Thoracic aorta (tissue), 2 donors: ENCODE measurements at regions not wholly inside any gene's neighbourhood (a gene's known extent, or its start where the extent isn't known, plus 50 kb on each side); places are given as distances from the start of the nearest gene placed in this dataset.

Experiments used
- ATAC-seq: fragments of 150-250 bp; one replicate; pipeline ENCODE4 v1.8.0; 2017; ENCODE audit warnings: low read depth; ENCODE audit not compliant: insufficient number of reproducible peaks, low FRiP score
- DNase-seq: peaks from one replicate; pipeline ENCODE4 v3.0.0-alpha.2; 2020; ENCODE audit warnings: low spot score
- H3K27ac ChIP-seq, 2 donors: fragments of 200-600 bp; sonication (generic); 1 replicate in 1 of 2; 2 replicates in 1 of 2; pipeline ENCODE4 v1.5.1; 2016; ENCODE audit warnings: mild to moderate bottlenecking in 2 of 2, moderate library complexity in 2 of 2
- H3K27me3 ChIP-seq: fragments of 200-600 bp; sonication (generic); replicated peaks from 2 replicates; pipeline ENCODE4 v1.6.0; 2016; ENCODE audit warnings: mild to moderate bottlenecking; ENCODE audit not compliant: insufficient read depth
- H3K36me3 ChIP-seq: fragments of 200-600 bp; sonication (generic); one replicate; pipeline ENCODE4 v1.5.1; 2016
- H3K4me1 ChIP-seq, 2 donors: fragments of 200-600 bp; sonication (generic); 1 replicate in 1 of 2; 2 replicates in 1 of 2; pipeline versions ENCODE4 v1.5.1 to v1.6.0; 2016; ENCODE audit warnings: low read depth in 2 of 2, mild to moderate bottlenecking in 1 of 2; ENCODE audit not compliant: control insufficient read depth in 1 of 2
- H3K4me3 ChIP-seq: fragments of 200-600 bp; sonication (generic); 2 replicates; pipeline ENCODE4 v1.5.1; 2016; ENCODE audit warnings: mild to moderate bottlenecking
- H3K9me3 ChIP-seq: fragments of 200-600 bp; sonication (generic); 2 replicates; pipeline ENCODE4 v1.5.1; 2016
- TF ChIP-seq, protein P1 (sequence below): fragments of 200-600 bp; sonication (generic); IDR thresholded peaks from one replicate; pipeline ENCODE4 v1.5.1; 2019; ENCODE audit warnings: antibody characterized with exemption

DNA sequence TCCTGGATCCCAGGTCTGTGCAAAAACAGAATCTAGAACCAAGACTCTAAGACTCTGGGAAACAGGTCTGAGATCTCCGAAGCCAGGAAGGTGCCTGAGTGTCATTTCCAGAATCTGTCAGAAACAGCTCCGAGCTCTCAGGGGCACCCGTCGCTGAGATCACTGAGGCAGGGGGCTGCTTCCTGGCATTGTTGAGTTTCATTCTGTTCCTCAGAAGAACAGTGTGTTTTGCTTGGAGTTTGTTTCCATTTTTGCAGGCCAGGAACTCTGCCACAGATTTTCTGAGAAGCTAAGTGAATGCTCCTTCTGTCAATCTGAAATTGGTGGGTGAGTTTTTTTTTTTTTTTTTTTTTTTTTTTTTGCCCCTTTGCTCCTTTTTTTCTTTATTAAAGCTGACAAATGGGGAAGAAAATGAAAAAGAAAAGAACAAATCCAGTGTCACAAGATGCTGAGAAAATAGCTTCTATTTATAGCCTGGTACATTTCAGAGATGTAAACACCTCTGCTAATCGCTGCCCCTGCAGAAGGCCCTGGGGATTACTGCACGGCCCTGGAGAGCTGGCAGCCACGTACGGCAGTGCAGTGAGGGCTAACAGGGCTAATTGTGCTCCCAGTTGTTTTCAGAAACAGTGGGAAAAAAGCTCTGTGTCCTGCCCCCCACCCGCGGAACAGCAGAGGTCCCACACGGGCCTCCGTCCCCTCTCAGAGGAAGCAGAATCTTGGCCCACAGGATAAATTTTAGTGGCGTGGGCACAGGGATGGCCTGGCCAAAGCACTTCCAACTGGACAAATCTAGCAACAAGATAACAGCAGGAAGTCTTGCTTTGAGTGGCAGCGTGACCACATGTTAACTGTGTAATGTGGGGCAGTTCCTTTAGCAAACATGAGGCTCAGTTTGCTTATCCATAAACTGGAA is 237.6 kb upstream of the IRS2 start:
- H3K9me3 ChIP-seq = no peaks in the 10 kb centered on the region
- peak overlapping the region; percentile 49 for H3K4me3 ChIP-seq
- ATAC-seq (peak; percentile 64), DNase-seq (peak; percentile 22)
- peak overlapping the region; percentile 89 to 94 for H3K27ac ChIP-seq
- H3K36me3 ChIP-seq = no peaks in the 10 kb centered on the region
- H3K4me1 ChIP-seq = peaks cover 20 to 40% of the 10 kb centered on the region in 2 donors
- TF ChIP-seq, protein P1, sequence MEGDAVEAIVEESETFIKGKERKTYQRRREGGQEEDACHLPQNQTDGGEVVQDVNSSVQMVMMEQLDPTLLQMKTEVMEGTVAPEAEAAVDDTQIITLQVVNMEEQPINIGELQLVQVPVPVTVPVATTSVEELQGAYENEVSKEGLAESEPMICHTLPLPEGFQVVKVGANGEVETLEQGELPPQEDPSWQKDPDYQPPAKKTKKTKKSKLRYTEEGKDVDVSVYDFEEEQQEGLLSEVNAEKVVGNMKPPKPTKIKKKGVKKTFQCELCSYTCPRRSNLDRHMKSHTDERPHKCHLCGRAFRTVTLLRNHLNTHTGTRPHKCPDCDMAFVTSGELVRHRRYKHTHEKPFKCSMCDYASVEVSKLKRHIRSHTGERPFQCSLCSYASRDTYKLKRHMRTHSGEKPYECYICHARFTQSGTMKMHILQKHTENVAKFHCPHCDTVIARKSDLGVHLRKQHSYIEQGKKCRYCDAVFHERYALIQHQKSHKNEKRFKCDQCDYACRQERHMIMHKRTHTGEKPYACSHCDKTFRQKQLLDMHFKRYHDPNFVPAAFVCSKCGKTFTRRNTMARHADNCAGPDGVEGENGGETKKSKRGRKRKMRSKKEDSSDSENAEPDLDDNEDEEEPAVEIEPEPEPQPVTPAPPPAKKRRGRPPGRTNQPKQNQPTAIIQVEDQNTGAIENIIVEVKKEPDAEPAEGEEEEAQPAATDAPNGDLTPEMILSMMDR = no peak
- H3K27me3 ChIP-seq = no peaks in the 10 kb centered on the region

DNA sequence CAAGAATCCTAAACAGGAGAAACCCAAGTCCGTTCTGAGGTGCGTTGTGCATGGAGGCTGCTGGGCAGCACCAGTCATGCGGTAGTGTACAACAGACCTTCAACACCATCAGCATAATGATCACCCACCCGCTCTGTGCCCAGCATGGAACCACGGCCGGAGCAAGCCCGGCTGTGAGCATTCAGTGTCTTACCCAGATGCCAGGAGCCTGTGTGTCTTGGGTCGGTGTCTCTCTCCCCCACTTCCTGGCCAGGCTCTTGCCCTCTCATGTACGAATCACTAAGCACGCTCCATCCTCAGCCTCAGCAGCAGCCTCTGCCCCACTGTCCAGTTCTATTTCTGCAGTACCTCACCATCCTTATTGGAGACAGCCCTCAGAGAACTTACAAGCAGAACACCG is 231.6 kb upstream of the IRS2 start:
- no peaks in the 10 kb centered on the region for H3K9me3 ChIP-seq
- H3K27me3 ChIP-seq = no peaks in the 10 kb centered on the region
- H3K4me1 ChIP-seq = peaks cover 2 to 12% of the 10 kb centered on the region in 2 donors
- no peaks in the 10 kb centered on the region for H3K36me3 ChIP-seq
- H3K4me3 ChIP-seq = no peak overlapping the region
- ATAC-seq = no peak
- TF ChIP-seq, protein P1 = no peak
- H3K27ac ChIP-seq = no peak overlapping the region
- DNase-seq = no peak

DNA sequence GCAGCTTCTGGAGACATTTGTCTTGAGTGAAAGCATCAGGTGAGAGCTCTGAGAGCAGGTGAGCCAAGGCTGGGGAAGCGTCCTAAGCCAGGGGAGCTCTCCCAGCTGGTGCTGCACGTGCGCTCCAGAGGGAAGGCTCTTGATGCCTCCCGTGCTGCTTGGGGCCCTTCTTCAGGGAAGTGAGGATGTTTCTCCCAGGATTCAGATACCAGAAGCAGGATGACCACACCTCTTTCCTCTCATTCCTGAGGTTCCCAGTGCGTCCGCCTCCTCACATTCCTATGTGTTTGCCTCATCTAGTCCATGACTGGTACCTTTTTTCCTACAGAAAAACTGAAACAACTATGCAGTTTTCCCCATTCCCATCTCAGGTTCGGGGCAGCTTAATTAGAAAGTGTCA is 231.0 kb upstream of the IRS2 start:
- Histone ChIP-seq H3K36me3 (no peaks in the 10 kb centered on the region), H3K27me3 (no peaks in the 10 kb centered on the region), H3K9me3 (no peaks in the 10 kb centered on the region), H3K27ac (no peak overlapping the region), H3K4me1 (peaks cover 0 to 8% of the 10 kb centered on the region in 2 donors), H3K4me3 (no peak overlapping the region)
- ATAC-seq (no peak), DNase-seq (no peak)
- TF ChIP-seq, protein P1 = no peak

DNA sequence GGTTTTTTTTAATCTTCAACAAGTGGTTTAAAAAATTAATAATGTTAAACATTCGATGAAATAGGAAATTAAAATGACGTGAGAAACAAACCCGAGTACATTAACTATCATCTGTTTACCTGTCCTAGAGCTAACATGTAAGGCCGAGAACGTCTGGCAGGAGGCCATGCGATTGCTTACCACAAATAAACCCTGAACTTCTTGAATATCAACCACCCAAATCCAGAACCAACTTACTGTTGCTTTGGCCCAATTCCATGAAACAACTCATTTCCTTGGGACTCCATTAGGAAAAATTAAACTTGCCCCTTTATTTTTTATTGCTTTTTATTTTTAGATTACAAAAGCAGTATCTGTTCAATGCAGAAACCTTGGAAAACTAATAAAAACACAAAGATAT is 228.9 kb upstream of the IRS2 start:
- Histone ChIP-seq H3K4me3 (no peak overlapping the region), H3K27me3 (no peaks in the 10 kb centered on the region), H3K36me3 (no peaks in the 10 kb centered on the region), H3K27ac (no peak overlapping the region), H3K4me1 (peaks cover 0 to 8% of the 10 kb centered on the region in 2 donors), H3K9me3 (no peaks in the 10 kb centered on the region)
- ATAC-seq (no peak), DNase-seq (no peak)
- TF ChIP-seq, protein P1 = no peak

DNA sequence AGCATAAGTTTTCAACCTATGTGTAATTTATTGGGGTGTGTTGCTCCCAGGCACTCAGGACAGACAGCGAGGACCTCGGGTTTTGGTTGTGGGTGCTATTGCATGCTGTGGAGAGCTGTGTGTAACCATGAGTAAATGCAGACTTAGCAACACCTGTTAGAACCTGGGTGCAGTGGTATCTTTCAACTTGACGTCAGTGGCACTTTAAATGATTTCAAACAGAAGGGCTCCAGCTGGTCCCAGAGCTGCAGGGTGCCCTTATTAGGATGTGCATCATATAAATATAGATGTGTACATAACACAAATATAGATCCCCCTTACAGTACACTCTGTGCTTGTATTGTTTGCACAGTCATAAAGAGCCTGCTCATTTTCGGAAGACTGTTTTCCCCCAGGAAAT is 228.3 kb upstream of the IRS2 start:
- peaks cover 0 to 8% of the 10 kb centered on the region in 2 donors for H3K4me1 ChIP-seq
- no peak overlapping the region for H3K27ac ChIP-seq
- TF ChIP-seq, protein P1 = no peak
- no peak overlapping the region for H3K4me3 ChIP-seq
- H3K27me3 ChIP-seq = no peaks in the 10 kb centered on the region
- H3K36me3 ChIP-seq = no peaks in the 10 kb centered on the region
- no peaks in the 10 kb centered on the region for H3K9me3 ChIP-seq
- ATAC-seq = no peak
- no peak for DNase-seq
